GM12878 (cell line): ENCODE measurements at regions not wholly inside any gene's neighbourhood (a gene's known extent, or its start where the extent isn't known, plus 50 kb on each side); places are given as distances from the start of the nearest gene placed in this dataset.

Source experiments
- ATAC-seq: fragments of 200-7000 bp; cut with Tn5 transposase; 3 replicates; pipeline ENCODE4 v1.9.1; 2020; ENCODE audit warnings: mild to moderate bottlenecking, moderate library complexity
- BruUV-seq: library from RNA; stranded (reverse); fragments of 400-500 nt; replicated peaks from 2 replicates; lab custom pipeline; 2021; lab: Mats Ljungman, UMichigan
- CTCF ChIA-PET: fragments of 300-600 bp; sonication (Branson Sonifier 250); formaldehyde crosslinking; extraction: SDS; loops from one replicate; lab custom pipeline; 2021; ENCODE audit warnings: inconsistent platforms; lab: Yijun Ruan, JAX
- POLR2A ChIA-PET: fragments of 350-600 bp; formaldehyde crosslinking; extraction: SDS; loops from one replicate; lab custom pipeline; 2021; ENCODE audit warnings: inconsistent platforms; lab: Charles Lee
- RAD21 ChIA-PET: fragments of 300-600 bp; sonication (Branson Sonifier 250); formaldehyde crosslinking; loops from one replicate; lab custom pipeline; 2023; ENCODE audit warnings: antibody characterized with exemption; ENCODE audit not compliant: unreplicated experiment; lab: Charles Lee
- SMC1A ChIA-PET: fragments of 300-600 bp; sonication (Branson Sonifier 250); formaldehyde crosslinking; loops from one replicate; lab custom pipeline; 2023; ENCODE audit not compliant: unreplicated experiment, uncharacterized antibody; lab: Charles Lee
- DNase-seq: peaks from one replicate; pipeline ENCODE4 v3.0.0-alpha.2; 2011; ENCODE audit warnings: low read depth, low spot score
- FAIRE-seq: peaks from 3 replicates; lab custom pipeline; 2011; peaks lifted over from hg19 to GRCh38; lab: Jason Lieb, UNC
- H2AFZ ChIP-seq: 2 replicates; pipeline ENCODE4 v1.6.0; 2011; ENCODE audit warnings: low read depth, low read length, control low read depth; ENCODE audit not compliant: control insufficient read depth
- H3K27ac ChIP-seq: 2 replicates; pipeline ENCODE4 v1.5.1; 2011; ENCODE audit warnings: control low read depth; ENCODE audit not compliant: control insufficient read depth, insufficient read depth
- H3K27me3 ChIP-seq, 2 experiments: replicated peaks in 1 of 2; 2 replicates each; pipeline versions ENCODE4 v1.6.0 to v1.6.1; 2011; ENCODE audit warnings: low read length in 1 of 2; ENCODE audit not compliant: control insufficient read depth in 2 of 2, insufficient read depth in 2 of 2
- H3K36me3 ChIP-seq, 2 experiments: 2 replicates each; pipeline ENCODE4 v1.5.1; 2011; ENCODE audit warnings: low read length in 1 of 2; ENCODE audit not compliant: control insufficient read depth in 2 of 2, insufficient read depth in 2 of 2
- H3K4me1 ChIP-seq: 2 replicates; pipeline ENCODE4 v1.6.1; 2011; ENCODE audit warnings: mild to moderate bottlenecking, low read length, moderate library complexity, mixed read lengths; ENCODE audit not compliant: control insufficient read depth, insufficient read depth
- H3K4me2 ChIP-seq: 2 replicates; pipeline ENCODE4 v1.6.0; 2011; ENCODE audit warnings: control low read depth; ENCODE audit not compliant: control insufficient read depth, insufficient read depth
- H3K4me3 ChIP-seq: fragments of 200-600 bp; sonication (generic); 2 replicates; pipeline ENCODE4 v1.5.1; 2016
- H3K79me2 ChIP-seq: 2 replicates; pipeline ENCODE4 v1.6.0; 2011; ENCODE audit warnings: low read length; ENCODE audit not compliant: control insufficient read depth, insufficient read depth
- H3K9ac ChIP-seq: 2 replicates; pipeline ENCODE4 v1.8.0; 2011; ENCODE audit warnings: low read length, control low read depth, mixed read lengths; ENCODE audit not compliant: control insufficient read depth, insufficient read depth
- H3K9me3 ChIP-seq: replicated peaks from 3 replicates; pipeline ENCODE4 v1.5.1; 2011; ENCODE audit warnings: mild to moderate bottlenecking, low read length; ENCODE audit not compliant: control insufficient read depth, insufficient read depth
- H4K20me1 ChIP-seq: 2 replicates; pipeline ENCODE4 v1.6.0; 2011; ENCODE audit not compliant: control insufficient read depth, insufficient read depth
- CEBPB ChIP-seq, 2 experiments: fragments of 150-350 bp in 1 of 2; IDR thresholded peaks; 2 replicates each; pipeline ENCODE4 v1.6.1; 2012 to 2014; ENCODE audit warnings: low read depth in 2 of 2, low read length in 2 of 2, borderline replicate concordance in 1 of 2, inconsistent platforms in 1 of 2
- E4F1 ChIP-seq: fragments of 450-650 bp; IDR thresholded peaks from 2 replicates; pipeline ENCODE4 v1.6.1; 2018; ENCODE audit warnings: borderline replicate concordance, mild to moderate bottlenecking; ENCODE audit not compliant: partially characterized antibody
- FOS ChIP-seq: IDR thresholded peaks from 3 replicates; pipeline ENCODE4 v1.6.1; 2011; ENCODE audit warnings: borderline replicate concordance; ENCODE audit not compliant: insufficient read length; ENCODE audit errors: extremely low read depth
- HDAC2 ChIP-seq: fragments of 200-600 bp; sonication (generic); IDR thresholded peaks from 2 replicates; pipeline ENCODE4 v1.6.1; 2017
- HSF1 ChIP-seq: fragments of 150-350 bp; IDR thresholded peaks from 2 replicates; pipeline ENCODE4 v1.6.1; 2014; ENCODE audit warnings: mild to moderate bottlenecking, low read depth, low read length
- MLLT1 ChIP-seq: fragments of 450-650 bp; IDR thresholded peaks from 2 replicates; pipeline ENCODE4 v1.6.1; 2016; ENCODE audit warnings: mild to moderate bottlenecking
- MTA2 ChIP-seq: fragments of 450-650 bp; IDR thresholded peaks from 2 replicates; pipeline ENCODE4 v1.6.1; 2016; ENCODE audit warnings: low read depth, mild to moderate bottlenecking, moderate library complexity
- NFXL1 ChIP-seq: fragments of 450-650 bp; IDR thresholded peaks from 2 replicates; pipeline ENCODE4 v1.6.1; 2017; ENCODE audit warnings: antibody characterized with exemption, mild to moderate bottlenecking, borderline replicate concordance
- PAX8 ChIP-seq: fragments of 450-650 bp; IDR thresholded peaks from 2 replicates; pipeline ENCODE4 v1.6.1; 2017; ENCODE audit warnings: mild to moderate bottlenecking, moderate library complexity
- PKNOX1 ChIP-seq: fragments of 450-650 bp; IDR thresholded peaks from 2 replicates; pipeline ENCODE4 v1.6.1; 2016; ENCODE audit warnings: mild to moderate bottlenecking
- REST ChIP-seq: IDR thresholded peaks from 2 replicates; pipeline ENCODE4 v1.6.1; 2012; ENCODE audit warnings: mild to moderate bottlenecking, low read depth, low read length
- RUNX3 ChIP-seq: IDR thresholded peaks from 2 replicates; pipeline ENCODE4 v1.6.1; 2012; ENCODE audit warnings: low read length, inconsistent platforms
- TBL1XR1 ChIP-seq: IDR thresholded peaks from 2 replicates; pipeline ENCODE4 v1.6.1; 2012; ENCODE audit warnings: low read depth, low read length, improper control_type of control experiment
- TCF12 ChIP-seq: IDR thresholded peaks from 2 replicates; pipeline ENCODE4 v1.6.1; 2011; ENCODE audit warnings: low read depth, mild to moderate bottlenecking, low read length
- ZNF217 ChIP-seq: fragments of 450-650 bp; IDR thresholded peaks from 2 replicates; pipeline ENCODE4 v1.6.1; 2017; ENCODE audit warnings: antibody characterized with exemption, mild to moderate bottlenecking
- WGBS: methylation state at CpG from one replicate; pipeline ENCODE4 v1.1.6; 2016; ENCODE audit warnings: low lambda C conversion rate; ENCODE audit not compliant: insufficient replicate concordance, insufficient coverage; ENCODE audit errors: missing lambda C conversion rate; 5-methylcytosine and 5-hydroxymethylcytosine counted together
- in situ Hi-C: fragments of 300-500 bp; cut with MboI; formaldehyde crosslinking; loops from 9 replicates; pipeline ENCODE4 v1.14.3; 2018; ENCODE audit warnings: mixed read lengths
- intact Hi-C: fragments of 100-400 bp; cut with micrococcal nuclease; formaldehyde crosslinking; loops from one replicate; pipeline ENCODE4 v1.14.2; 2022; ENCODE audit not compliant: unreplicated experiment

- Histone ChIP-seq H3K79me2 (no peaks in the 10 kb centered on the region), H3K27ac (no peak overlapping the region), H3K4me2 (no peak overlapping the region)
- no TSS peak for BruUV-seq
- DNase-seq, result no peak
- CTCF ChIA-PET, result no interaction called here
- TF ChIP-seq PKNOX1, result no peak
- TF ChIP-seq FOS, result no peak
- TF ChIP-seq HSF1, result no peak
- TF ChIP-seq CEBPB (IDR thresholded peaks at IDR 0.05; ENCODE audit: borderline replicate concordance in 1 of 2, low read depth in 2 of 2, low read length in 2 of 2), result no peak
- no peak for TF ChIP-seq MTA2
- no peak for TF ChIP-seq PAX8
- TF ChIP-seq HDAC2, result no peak
- no peak for TF ChIP-seq NFXL1
- TF ChIP-seq TBL1XR1, result no peak
- no peak for TF ChIP-seq E4F1
- no peak for TF ChIP-seq RUNX3
- TF ChIP-seq ZNF217, result no peak
- TF ChIP-seq MLLT1, result no peak
- no peak for TF ChIP-seq TCF12
- no peak for TF ChIP-seq REST
- TF ChIP-seq, all 136 proteins: peak for 0
- in situ Hi-C loops (no loop called here), intact Hi-C loops (no loop called here)
- ATAC-seq (no peak), FAIRE-seq (no peak)
- Histone ChIP-seq H3K27me3 (no peaks in the 10 kb centered on the region), H3K36me3 (no peaks in the 10 kb centered on the region), H4K20me1 (no peaks in the 10 kb centered on the region), H2AFZ (no peak overlapping the region), H3K4me1 (no peaks in the 10 kb centered on the region), H3K9me3 (no peaks in the 10 kb centered on the region), H3K4me3 (no peak overlapping the region), H3K9ac (no peak overlapping the region)
- ChIA-PET RAD21 (interaction anchor here (1.0 kb wide), 1 partner anchor 354 kb away, joined by 4 read pairs; no protein-coding TSS in a partner anchor), POLR2A (interaction anchor here (1.2 kb wide), 1 partner anchor 54 kb away, joined by 4 read pairs; no protein-coding TSS in a partner anchor), SMC1A (interaction anchor here (0.9 to 1.4 kb wide), 3 partner anchors 9 to 146 kb away, joined by 3 to 5 read pairs (median 4); no protein-coding TSS in a partner anchor)
- WGBS, result 56% methylated on average over 1 of the region's 1 CpG
Observed at GRCh38 chr3:28076246-28076645, 165.2 kb upstream of the CMC1 start.
